ENCODE measurements at regions not wholly inside any gene's neighbourhood (a gene's known extent, or its start where the extent isn't known, plus 50 kb on each side); places are given as distances from the start of the nearest gene placed in this dataset.

GRCh38 chr14:30419037-30419436, 139.9 kb upstream of the G2E3 start:
- no peak overlapping the region for H3K27ac ChIP-seq (ENCODE audit: low read depth, low read length)
- no peaks in the 10 kb centered on the region for H3K36me3 ChIP-seq (ENCODE audit: control insufficient read depth, insufficient read depth, low read length)
- no peaks in the 10 kb centered on the region for H3K4me1 ChIP-seq (ENCODE audit: control insufficient read depth, insufficient read depth, low read length)
- H3K27me3 ChIP-seq (ENCODE audit: control insufficient read depth, insufficient read depth, low read length): no peaks in the 10 kb centered on the region
- H3K9ac ChIP-seq (ENCODE audit: low read length): no peak overlapping the region
- H3K4me3 ChIP-seq (ENCODE audit: low read length): no peak overlapping the region

- Histone ChIP-seq H3K9ac (ENCODE audit: low read length) (no peak overlapping the region), H3K4me3 (ENCODE audit: low read length) (no peak overlapping the region), H3K27ac (ENCODE audit: low read depth, low read length) (no peak overlapping the region), H3K4me1 (ENCODE audit: control insufficient read depth, insufficient read depth, low read length) (no peaks in the 10 kb centered on the region), H3K36me3 (ENCODE audit: control insufficient read depth, insufficient read depth, low read length) (no peaks in the 10 kb centered on the region), H3K27me3 (ENCODE audit: control insufficient read depth, insufficient read depth, low read length) (no peaks in the 10 kb centered on the region)
These were observed 138.4 kb upstream of the G2E3 start for GRCh38 chr14:30420515-30420914.

GRCh38 chr14:30426463-30426862, 132.5 kb upstream of the G2E3 start:
- Histone ChIP-seq H3K4me1 (ENCODE audit: control insufficient read depth, insufficient read depth, low read length) (no peaks in the 10 kb centered on the region), H3K4me3 (ENCODE audit: low read length) (no peak overlapping the region), H3K27me3 (ENCODE audit: control insufficient read depth, insufficient read depth, low read length) (no peaks in the 10 kb centered on the region), H3K27ac (ENCODE audit: low read depth, low read length) (no peak overlapping the region), H3K9ac (ENCODE audit: low read length) (no peak overlapping the region), H3K36me3 (ENCODE audit: control insufficient read depth, insufficient read depth, low read length) (no peaks in the 10 kb centered on the region)

- no peaks in the 10 kb centered on the region for H3K36me3 ChIP-seq (ENCODE audit: control insufficient read depth, insufficient read depth, low read length)
- no peaks in the 10 kb centered on the region for H3K27me3 ChIP-seq (ENCODE audit: control insufficient read depth, insufficient read depth, low read length)
- no peak overlapping the region for H3K27ac ChIP-seq (ENCODE audit: low read depth, low read length)
- H3K4me3 ChIP-seq (ENCODE audit: low read length): no peak overlapping the region
- no peaks in the 10 kb centered on the region for H3K4me1 ChIP-seq (ENCODE audit: control insufficient read depth, insufficient read depth, low read length)
- no peak overlapping the region for H3K9ac ChIP-seq (ENCODE audit: low read length)
These were observed 131.6 kb upstream of the G2E3 start for GRCh38 chr14:30427401-30427800.

- H3K36me3 ChIP-seq (ENCODE audit: control insufficient read depth, insufficient read depth, low read length): no peaks in the 10 kb centered on the region
- H3K4me3 ChIP-seq (ENCODE audit: low read length): no peak overlapping the region
- H3K27me3 ChIP-seq (ENCODE audit: control insufficient read depth, insufficient read depth, low read length): no peaks in the 10 kb centered on the region
- H3K27ac ChIP-seq (ENCODE audit: low read depth, low read length): no peak overlapping the region
- H3K9ac ChIP-seq (ENCODE audit: low read length): no peak overlapping the region
- H3K4me1 ChIP-seq (ENCODE audit: control insufficient read depth, insufficient read depth, low read length): no peaks in the 10 kb centered on the region
These were observed 131.1 kb upstream of the G2E3 start for GRCh38 chr14:30427846-30428245.

GRCh38 chr14:30431552-30431951, 127.4 kb upstream of the G2E3 start:
- Histone ChIP-seq H3K9ac (ENCODE audit: low read length) (no peak overlapping the region), H3K27me3 (ENCODE audit: control insufficient read depth, insufficient read depth, low read length) (no peaks in the 10 kb centered on the region), H3K36me3 (ENCODE audit: control insufficient read depth, insufficient read depth, low read length) (no peaks in the 10 kb centered on the region), H3K27ac (ENCODE audit: low read depth, low read length) (no peak overlapping the region), H3K4me3 (ENCODE audit: low read length) (no peak overlapping the region), H3K4me1 (ENCODE audit: control insufficient read depth, insufficient read depth, low read length) (no peaks in the 10 kb centered on the region)

GRCh38 chr14:30440961-30441360, 118.0 kb upstream of the G2E3 start:
- H3K9ac ChIP-seq (ENCODE audit: low read length): no peak overlapping the region
- no peaks in the 10 kb centered on the region for H3K36me3 ChIP-seq (ENCODE audit: control insufficient read depth, insufficient read depth, low read length)
- no peak overlapping the region for H3K4me3 ChIP-seq (ENCODE audit: low read length)
- no peaks in the 10 kb centered on the region for H3K27me3 ChIP-seq (ENCODE audit: control insufficient read depth, insufficient read depth, low read length)
- H3K27ac ChIP-seq (ENCODE audit: low read depth, low read length): no peak overlapping the region
- no peaks in the 10 kb centered on the region for H3K4me1 ChIP-seq (ENCODE audit: control insufficient read depth, insufficient read depth, low read length)

- Histone ChIP-seq H3K27ac (ENCODE audit: low read depth, low read length) (no peak overlapping the region), H3K27me3 (ENCODE audit: control insufficient read depth, insufficient read depth, low read length) (no peaks in the 10 kb centered on the region), H3K4me3 (ENCODE audit: low read length) (no peak overlapping the region), H3K4me1 (ENCODE audit: control insufficient read depth, insufficient read depth, low read length) (no peaks in the 10 kb centered on the region), H3K36me3 (ENCODE audit: control insufficient read depth, insufficient read depth, low read length) (no peaks in the 10 kb centered on the region), H3K9ac (ENCODE audit: low read length) (no peak overlapping the region)
These were observed 115.5 kb upstream of the G2E3 start for GRCh38 chr14:30443368-30444007.

- no peaks in the 10 kb centered on the region for H3K4me1 ChIP-seq (ENCODE audit: control insufficient read depth, insufficient read depth, low read length)
- no peak overlapping the region for H3K27ac ChIP-seq (ENCODE audit: low read depth, low read length)
These were observed 114.5 kb upstream of the G2E3 start for GRCh38 chr14:30444451-30444850.

GRCh38 chr14:30445011-30445793, 113.8 kb upstream of the G2E3 start:
- Histone ChIP-seq H3K27me3 (ENCODE audit: control insufficient read depth, insufficient read depth, low read length) (no peaks in the 10 kb centered on the region), H3K36me3 (ENCODE audit: control insufficient read depth, insufficient read depth, low read length) (no peaks in the 10 kb centered on the region), H3K27ac (ENCODE audit: low read depth, low read length) (no peak overlapping the region), H3K9ac (ENCODE audit: low read length) (no peak overlapping the region), H3K4me1 (ENCODE audit: control insufficient read depth, insufficient read depth, low read length) (no peaks in the 10 kb centered on the region), H3K4me3 (ENCODE audit: low read length) (no peak overlapping the region)

More at GRCh38 chr14:30444451-30444850, 114.5 kb upstream of the G2E3 start:
- H3K36me3 ChIP-seq (ENCODE audit: control insufficient read depth, insufficient read depth, low read length): no peaks in the 10 kb centered on the region
- no peak overlapping the region for H3K4me3 ChIP-seq (ENCODE audit: low read length)
- no peaks in the 10 kb centered on the region for H3K27me3 ChIP-seq (ENCODE audit: control insufficient read depth, insufficient read depth, low read length)
- no peak overlapping the region for H3K9ac ChIP-seq (ENCODE audit: low read length)

GRCh38 chr14:30445852-30446251, 113.1 kb upstream of the G2E3 start:
- Histone ChIP-seq H3K9ac (ENCODE audit: low read length) (no peak overlapping the region), H3K27ac (ENCODE audit: low read depth, low read length) (no peak overlapping the region), H3K4me3 (ENCODE audit: low read length) (no peak overlapping the region), H3K27me3 (ENCODE audit: control insufficient read depth, insufficient read depth, low read length) (no peaks in the 10 kb centered on the region), H3K36me3 (ENCODE audit: control insufficient read depth, insufficient read depth, low read length) (no peaks in the 10 kb centered on the region), H3K4me1 (ENCODE audit: control insufficient read depth, insufficient read depth, low read length) (no peaks in the 10 kb centered on the region)

GRCh38 chr14:30450631-30451545, 108.1 kb upstream of the G2E3 start:
- Histone ChIP-seq H3K36me3 (ENCODE audit: control insufficient read depth, insufficient read depth, low read length) (no peaks in the 10 kb centered on the region), H3K4me3 (ENCODE audit: low read length) (no peak overlapping the region), H3K27ac (ENCODE audit: low read depth, low read length) (no peak overlapping the region), H3K27me3 (ENCODE audit: control insufficient read depth, insufficient read depth, low read length) (no peaks in the 10 kb centered on the region), H3K9ac (ENCODE audit: low read length) (no peak overlapping the region), H3K4me1 (ENCODE audit: control insufficient read depth, insufficient read depth, low read length) (no peaks in the 10 kb centered on the region)
